GM12878 (cell line): ENCODE measurements at regions not wholly inside any gene's neighbourhood (a gene's known extent, or its start where the extent isn't known, plus 50 kb on each side); places are given as distances from the start of the nearest gene placed in this dataset.

Experiments used
- SP1 ChIP-seq: IDR thresholded peaks from one replicate; pipeline ENCODE4 v1.6.1; 2011; ENCODE audit warnings: low read depth, low read length
- TF ChIP-seq, protein P1 (sequence below), 3 experiments: IDR thresholded peaks in 2 of 3; conservative IDR thresholded peaks in 1 of 3; 2 replicates each; pipeline ENCODE4 v1.5.1; 2011; ENCODE audit warnings: low read depth in 3 of 3, low read length in 3 of 3, mild to moderate bottlenecking in 3 of 3, control low read depth in 2 of 3, moderate library complexity in 2 of 3, inconsistent platforms in 1 of 3, mixed read lengths in 1 of 3; ENCODE audit not compliant: control insufficient read depth in 2 of 3, insufficient read depth in 1 of 3; ENCODE audit errors: extremely low read depth in 1 of 3
- TF ChIP-seq, protein P2 (sequence below): fragments of 450-650 bp; IDR thresholded peaks from 2 replicates; pipeline ENCODE4 v1.6.1; 2017; ENCODE audit warnings: mild to moderate bottlenecking, low read depth, inconsistent platforms; ENCODE audit not compliant: poor library complexity, severe bottlenecking

DNA sequence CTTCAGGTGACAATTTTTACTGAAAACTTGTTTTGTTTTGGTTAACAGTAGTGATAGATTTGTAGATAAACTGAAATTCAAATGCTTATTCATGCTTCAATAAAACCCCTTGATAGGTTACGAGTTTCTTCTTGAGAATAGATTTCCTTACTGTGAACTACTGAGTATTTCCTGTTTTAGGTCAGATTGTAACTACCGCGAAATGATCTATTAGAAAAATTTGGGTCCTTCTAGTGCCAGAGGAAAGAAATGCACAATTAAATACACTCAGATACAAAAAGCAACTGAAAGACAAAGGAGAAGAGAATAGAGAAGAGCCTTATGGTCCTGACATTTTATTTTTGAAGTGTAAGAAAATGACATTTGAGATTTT is 251.7 kb upstream of the TBL1XR1 start:
- TF ChIP-seq, protein P1, sequence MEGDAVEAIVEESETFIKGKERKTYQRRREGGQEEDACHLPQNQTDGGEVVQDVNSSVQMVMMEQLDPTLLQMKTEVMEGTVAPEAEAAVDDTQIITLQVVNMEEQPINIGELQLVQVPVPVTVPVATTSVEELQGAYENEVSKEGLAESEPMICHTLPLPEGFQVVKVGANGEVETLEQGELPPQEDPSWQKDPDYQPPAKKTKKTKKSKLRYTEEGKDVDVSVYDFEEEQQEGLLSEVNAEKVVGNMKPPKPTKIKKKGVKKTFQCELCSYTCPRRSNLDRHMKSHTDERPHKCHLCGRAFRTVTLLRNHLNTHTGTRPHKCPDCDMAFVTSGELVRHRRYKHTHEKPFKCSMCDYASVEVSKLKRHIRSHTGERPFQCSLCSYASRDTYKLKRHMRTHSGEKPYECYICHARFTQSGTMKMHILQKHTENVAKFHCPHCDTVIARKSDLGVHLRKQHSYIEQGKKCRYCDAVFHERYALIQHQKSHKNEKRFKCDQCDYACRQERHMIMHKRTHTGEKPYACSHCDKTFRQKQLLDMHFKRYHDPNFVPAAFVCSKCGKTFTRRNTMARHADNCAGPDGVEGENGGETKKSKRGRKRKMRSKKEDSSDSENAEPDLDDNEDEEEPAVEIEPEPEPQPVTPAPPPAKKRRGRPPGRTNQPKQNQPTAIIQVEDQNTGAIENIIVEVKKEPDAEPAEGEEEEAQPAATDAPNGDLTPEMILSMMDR (IDR thresholded peaks at IDR 0.05 in 2 of 3, conservative IDR thresholded peaks at IDR 0.05 in 1 of 3; ENCODE audit: control insufficient read depth in 2 of 3, extremely low read depth in 1 of 3, insufficient read depth in 1 of 3, low read depth in 3 of 3, low read length in 3 of 3) = no peak
- no peak for TF ChIP-seq SP1
- TF ChIP-seq, protein P2, sequence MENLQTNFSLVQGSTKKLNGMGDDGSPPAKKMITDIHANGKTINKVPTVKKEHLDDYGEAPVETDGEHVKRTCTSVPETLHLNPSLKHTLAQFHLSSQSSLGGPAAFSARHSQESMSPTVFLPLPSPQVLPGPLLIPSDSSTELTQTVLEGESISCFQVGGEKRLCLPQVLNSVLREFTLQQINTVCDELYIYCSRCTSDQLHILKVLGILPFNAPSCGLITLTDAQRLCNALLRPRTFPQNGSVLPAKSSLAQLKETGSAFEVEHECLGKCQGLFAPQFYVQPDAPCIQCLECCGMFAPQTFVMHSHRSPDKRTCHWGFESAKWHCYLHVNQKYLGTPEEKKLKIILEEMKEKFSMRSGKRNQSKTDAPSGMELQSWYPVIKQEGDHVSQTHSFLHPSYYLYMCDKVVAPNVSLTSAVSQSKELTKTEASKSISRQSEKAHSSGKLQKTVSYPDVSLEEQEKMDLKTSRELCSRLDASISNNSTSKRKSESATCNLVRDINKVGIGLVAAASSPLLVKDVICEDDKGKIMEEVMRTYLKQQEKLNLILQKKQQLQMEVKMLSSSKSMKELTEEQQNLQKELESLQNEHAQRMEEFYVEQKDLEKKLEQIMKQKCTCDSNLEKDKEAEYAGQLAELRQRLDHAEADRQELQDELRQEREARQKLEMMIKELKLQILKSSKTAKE = no peak
